PFSK-1 (cell line): ENCODE measurements at regions not wholly inside any gene's neighbourhood (a gene's known extent, or its start where the extent isn't known, plus 50 kb on each side); places are given as distances from the start of the nearest gene placed in this dataset.

ENCODE experiments used
- FOXP2 ChIP-seq: optimal IDR thresholded peaks from 2 replicates; pipeline ENCODE3; 2011; ENCODE audit warnings: borderline replicate concordance, control low read depth, inconsistent platforms; ENCODE audit not compliant: insufficient read depth; ENCODE audit errors: extremely low read length, extremely low read depth
- POLR2AphosphoS5 ChIP-seq: IDR thresholded peaks from 2 replicates; pipeline ENCODE4 v1.6.1; 2012; ENCODE audit warnings: low read depth, mild to moderate bottlenecking, control low read depth, low read length, moderate library complexity
- REST ChIP-seq, 2 experiments: IDR thresholded peaks; 2 replicates each; pipeline versions ENCODE4 v1.6.1 to v1.8.0; 2011 to 2012; ENCODE audit warnings: low read depth in 2 of 2, low read length in 2 of 2, control low read depth in 1 of 2, inconsistent platforms in 1 of 2, mild to moderate bottlenecking in 1 of 2, moderate library complexity in 1 of 2; ENCODE audit not compliant: insufficient read depth in 1 of 2
- SIN3A ChIP-seq: IDR thresholded peaks from 2 replicates; pipeline ENCODE4 v1.6.1; 2012; ENCODE audit warnings: mild to moderate bottlenecking, low read length, moderate library complexity, borderline replicate concordance; ENCODE audit not compliant: insufficient read depth
- TAF1 ChIP-seq: IDR thresholded peaks from 2 replicates; pipeline ENCODE4 v1.6.1; 2012; ENCODE audit warnings: low read length, control low read depth, borderline replicate concordance; ENCODE audit not compliant: insufficient read depth

GRCh38 chr3:111414531-111414930 lies 127.5 kb upstream of the CD96 start:
- no peak for TF ChIP-seq REST (IDR thresholded peaks at IDR 0.05; ENCODE audit: insufficient read depth in 1 of 2, low read depth in 2 of 2, low read length in 2 of 2)
- TF ChIP-seq POLR2AphosphoS5 = no peak
- no peak for TF ChIP-seq TAF1
- TF ChIP-seq SIN3A = no peak
- TF ChIP-seq FOXP2 = no peak
